ENCODE measurements at regions not wholly inside any gene's neighbourhood (a gene's known extent, or its start where the extent isn't known, plus 50 kb on each side); places are given as distances from the start of the nearest gene placed in this dataset.
"Not testable (repeated sequence)": the region's sequence is repeated elsewhere in the genome, so short reads cannot be mapped to it uniquely, and the experiment has no call there.

GRCh38 chr7:66573782-66574495, 54.7 kb upstream of the KCTD7 start:
- not testable (repeated sequence) for H3K9me3 ChIP-seq (ENCODE audit: control insufficient read depth in 2 of 2, insufficient read depth in 1 of 2, low read length in 1 of 2); H3K4me3 ChIP-seq (ENCODE audit: low read length in 2 of 2); H3K27me3 ChIP-seq (ENCODE audit: control insufficient read depth in 2 of 2, insufficient read depth in 1 of 2, low read length in 1 of 2); DNase-seq (ENCODE audit: low read depth in 6 of 9, low spot score in 9 of 9); H3K4me1 ChIP-seq (ENCODE audit: control insufficient read depth in 2 of 2, insufficient read depth in 2 of 2, low read length in 2 of 2); H3K27ac ChIP-seq (ENCODE audit: low read depth in 1 of 2, low read length in 1 of 2)
- WGBS, result 97% methylated on average over 9 of the region's 9 CpGs
- peaks cover 15 to 31% of the 10 kb centered on the region in 2 donors for H3K36me3 ChIP-seq (ENCODE audit: control insufficient read depth in 2 of 2, insufficient read depth in 2 of 2, low read length in 1 of 2)

- peaks cover 15 to 31% of the 10 kb centered on the region in 2 donors for H3K36me3 ChIP-seq (ENCODE audit: control insufficient read depth in 2 of 2, insufficient read depth in 2 of 2, low read length in 1 of 2)
Measured at GRCh38 chr7:66574768-66575167, 53.9 kb upstream of the KCTD7 start.

DNA sequence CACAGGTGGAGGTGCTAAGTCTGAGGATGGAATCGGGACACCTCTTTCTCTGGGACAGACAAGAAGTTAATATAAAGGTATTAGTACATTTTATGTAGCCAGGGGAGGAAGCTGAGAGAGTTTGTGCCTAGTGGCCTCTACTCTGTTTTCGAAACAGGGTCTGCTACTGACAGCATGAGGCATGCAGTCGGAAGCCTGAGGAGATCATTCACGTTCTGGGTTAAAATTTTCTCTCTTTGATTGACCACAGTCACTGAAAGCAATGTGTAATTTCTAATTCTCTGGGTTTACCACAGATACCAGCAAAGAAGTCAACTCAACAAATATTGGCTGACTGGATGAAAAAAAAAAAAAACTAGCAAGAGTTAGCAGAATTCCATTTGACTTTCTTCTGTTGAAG, 53.3 kb upstream of the KCTD7 start:
- H3K27ac ChIP-seq (ENCODE audit: low read depth in 1 of 2, low read length in 1 of 2), result no peak overlapping the region
- no peak for DNase-seq (ENCODE audit: low read depth in 6 of 9, low spot score in 9 of 9)
- no peak overlapping the region for H3K4me3 ChIP-seq (ENCODE audit: low read length in 2 of 2)
- no peaks in the 10 kb centered on the region for H3K9me3 ChIP-seq (ENCODE audit: control insufficient read depth in 2 of 2, insufficient read depth in 1 of 2, low read length in 1 of 2)
- no peaks in the 10 kb centered on the region for H3K4me1 ChIP-seq (ENCODE audit: control insufficient read depth in 2 of 2, insufficient read depth in 2 of 2, low read length in 2 of 2)
- H3K27me3 ChIP-seq (ENCODE audit: control insufficient read depth in 2 of 2, insufficient read depth in 1 of 2, low read length in 1 of 2), result no peaks in the 10 kb centered on the region
- WGBS, result 97% methylated on average over 4 of the region's 4 CpGs
- peaks cover 15 to 31% of the 10 kb centered on the region in 2 donors for H3K36me3 ChIP-seq (ENCODE audit: control insufficient read depth in 2 of 2, insufficient read depth in 2 of 2, low read length in 1 of 2)

More at GRCh38 chr7:66574768-66575167, 53.9 kb upstream of the KCTD7 start:
- H3K4me1 ChIP-seq (ENCODE audit: control insufficient read depth in 2 of 2, insufficient read depth in 2 of 2, low read length in 2 of 2); DNase-seq (ENCODE audit: low read depth in 6 of 9, low spot score in 9 of 9); H3K9me3 ChIP-seq (ENCODE audit: control insufficient read depth in 2 of 2, insufficient read depth in 1 of 2, low read length in 1 of 2); H3K27me3 ChIP-seq (ENCODE audit: control insufficient read depth in 2 of 2, insufficient read depth in 1 of 2, low read length in 1 of 2); H3K4me3 ChIP-seq (ENCODE audit: low read length in 2 of 2); H3K27ac ChIP-seq (ENCODE audit: low read depth in 1 of 2, low read length in 1 of 2): not testable (repeated sequence)
- WGBS, result 98% methylated on average over 5 of the region's 5 CpGs

DNA sequence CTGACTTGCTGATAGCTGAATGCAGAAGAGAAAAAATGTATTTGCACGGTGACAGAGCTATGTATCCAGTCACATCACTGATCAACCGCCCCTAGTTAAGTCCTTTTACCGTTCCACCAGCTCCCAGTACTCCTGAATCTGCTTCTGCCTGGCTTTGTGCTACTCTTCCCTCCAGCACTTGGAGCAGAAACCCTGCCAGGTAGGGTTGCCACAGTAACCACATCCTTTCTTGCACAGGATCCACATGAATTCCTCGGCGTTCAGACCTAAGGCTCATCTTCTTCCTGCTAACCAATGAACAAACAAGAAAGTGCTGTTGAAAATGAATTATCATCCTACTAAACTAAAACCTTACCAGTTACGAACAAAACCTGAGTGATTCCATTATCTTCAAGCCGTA, 52.0 kb upstream of the KCTD7 start:
- Histone ChIP-seq H3K27me3 (ENCODE audit: control insufficient read depth in 2 of 2, insufficient read depth in 1 of 2, low read length in 1 of 2) (no peaks in the 10 kb centered on the region), H3K4me3 (ENCODE audit: low read length in 2 of 2) (no peak overlapping the region), H3K4me1 (ENCODE audit: control insufficient read depth in 2 of 2, insufficient read depth in 2 of 2, low read length in 2 of 2) (no peaks in the 10 kb centered on the region), H3K9me3 (ENCODE audit: control insufficient read depth in 2 of 2, insufficient read depth in 1 of 2, low read length in 1 of 2) (no peaks in the 10 kb centered on the region), H3K36me3 (ENCODE audit: control insufficient read depth in 2 of 2, insufficient read depth in 2 of 2, low read length in 1 of 2) (peaks cover 19 to 28% of the 10 kb centered on the region in 2 donors), H3K27ac (ENCODE audit: low read depth in 1 of 2, low read length in 1 of 2) (no peak overlapping the region)
- 88% methylated on average over 7 of the region's 7 CpGs for WGBS
- no peak for DNase-seq (ENCODE audit: low read depth in 6 of 9, low spot score in 9 of 9)

All from thymus (tissue), 11 donors.